ENCODE measurements at regions not wholly inside any gene's neighbourhood (a gene's known extent, or its start where the extent isn't known, plus 50 kb on each side); places are given as distances from the start of the nearest gene placed in this dataset.

- Histone ChIP-seq H3K4me3 (ENCODE audit: low read length) (no peak overlapping the region), H3K4me1 (ENCODE audit: insufficient read depth, low read length) (no peaks in the 10 kb centered on the region), H3K27me3 (ENCODE audit: low read length) (no peaks in the 10 kb centered on the region), H3K36me3 (ENCODE audit: low read depth, low read length) (no peaks in the 10 kb centered on the region), H3K27ac (ENCODE audit: low read length) (no peak overlapping the region), H3F3A (ENCODE audit: low read length, unreplicated experiment) (no peaks in the 10 kb centered on the region), H3K9me2 (replicated peaks; ENCODE audit: low read length) (no peaks in the 10 kb centered on the region), H3K9ac (ENCODE audit: low read length) (no peak overlapping the region), H3K9me3 (ENCODE audit: low read length) (no peaks in the 10 kb centered on the region), H3K4me2 (ENCODE audit: low read length) (no peak overlapping the region), H3K79me2 (ENCODE audit: low read length) (no peaks in the 10 kb centered on the region), H2AFZ (ENCODE audit: low read length) (no peak overlapping the region), H4K20me1 (ENCODE audit: low read length) (no peaks in the 10 kb centered on the region)
- DNase-seq (no peak), ATAC-seq (no peak)
- ChIA-PET CTCF (no interaction called here), POLR2A (ENCODE audit: unreplicated experiment) (no interaction called here)
- BruUV-seq (replicated peaks): no TSS peak
- intact Hi-C loops (cut with micrococcal nuclease): no loop called here
- TF ChIP-seq EZH2phosphoT487 (IDR thresholded peaks at IDR 0.05; ENCODE audit: borderline replicate concordance, low read length) (no peak), EZH2 (IDR thresholded peaks at IDR 0.05; ENCODE audit: low read length, unreplicated experiment) (no peak)
- TF ChIP-seq, protein P1, sequence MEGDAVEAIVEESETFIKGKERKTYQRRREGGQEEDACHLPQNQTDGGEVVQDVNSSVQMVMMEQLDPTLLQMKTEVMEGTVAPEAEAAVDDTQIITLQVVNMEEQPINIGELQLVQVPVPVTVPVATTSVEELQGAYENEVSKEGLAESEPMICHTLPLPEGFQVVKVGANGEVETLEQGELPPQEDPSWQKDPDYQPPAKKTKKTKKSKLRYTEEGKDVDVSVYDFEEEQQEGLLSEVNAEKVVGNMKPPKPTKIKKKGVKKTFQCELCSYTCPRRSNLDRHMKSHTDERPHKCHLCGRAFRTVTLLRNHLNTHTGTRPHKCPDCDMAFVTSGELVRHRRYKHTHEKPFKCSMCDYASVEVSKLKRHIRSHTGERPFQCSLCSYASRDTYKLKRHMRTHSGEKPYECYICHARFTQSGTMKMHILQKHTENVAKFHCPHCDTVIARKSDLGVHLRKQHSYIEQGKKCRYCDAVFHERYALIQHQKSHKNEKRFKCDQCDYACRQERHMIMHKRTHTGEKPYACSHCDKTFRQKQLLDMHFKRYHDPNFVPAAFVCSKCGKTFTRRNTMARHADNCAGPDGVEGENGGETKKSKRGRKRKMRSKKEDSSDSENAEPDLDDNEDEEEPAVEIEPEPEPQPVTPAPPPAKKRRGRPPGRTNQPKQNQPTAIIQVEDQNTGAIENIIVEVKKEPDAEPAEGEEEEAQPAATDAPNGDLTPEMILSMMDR (conservative IDR thresholded peaks at IDR 0.05; ENCODE audit: low read depth, low read length): no peak
Measured at GRCh38 chr1:114314098-114314497, 160.4 kb upstream of the SYT6 start.

DNA sequence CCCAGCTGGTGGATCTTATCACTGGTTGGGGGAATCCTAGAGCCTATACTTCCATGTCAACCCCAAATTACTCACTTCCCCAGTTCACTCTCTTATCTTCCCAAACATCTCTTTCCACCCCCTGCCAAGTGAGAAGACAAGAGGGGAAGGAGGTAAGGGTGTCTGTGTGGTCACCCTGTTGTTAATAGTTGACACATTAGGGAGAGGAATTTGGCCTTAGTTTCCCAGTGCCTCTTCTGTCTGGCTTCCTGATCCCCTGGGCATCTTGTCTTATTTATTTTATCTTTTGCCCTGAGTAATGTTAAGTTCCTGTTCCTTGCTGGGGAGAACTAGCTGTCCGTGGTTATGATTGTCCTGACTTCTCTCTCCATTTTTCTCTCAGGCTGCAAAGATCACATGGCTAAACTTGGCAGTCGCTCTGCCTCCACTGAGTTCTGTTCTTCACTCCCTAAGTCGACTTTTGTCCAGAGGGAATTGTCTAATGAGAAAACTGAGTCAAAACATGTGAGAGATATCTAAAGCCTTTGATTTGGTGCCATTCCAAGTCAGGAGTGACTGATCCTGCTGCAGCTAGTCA lies 157.1 kb upstream of the SYT6 start:
- Histone ChIP-seq H3K9me3 (ENCODE audit: low read length) (no peaks in the 10 kb centered on the region), H3K4me1 (ENCODE audit: insufficient read depth, low read length) (no peaks in the 10 kb centered on the region), H3K27me3 (ENCODE audit: low read length) (no peaks in the 10 kb centered on the region), H2AFZ (ENCODE audit: low read length) (no peak overlapping the region), H3K9ac (ENCODE audit: low read length) (no peak overlapping the region), H3K36me3 (ENCODE audit: low read depth, low read length) (no peaks in the 10 kb centered on the region), H3K4me2 (ENCODE audit: low read length) (no peak overlapping the region), H3K79me2 (ENCODE audit: low read length) (no peaks in the 10 kb centered on the region), H3K9me2 (replicated peaks; ENCODE audit: low read length) (no peaks in the 10 kb centered on the region), H3K4me3 (ENCODE audit: low read length) (no peak overlapping the region), H3K27ac (ENCODE audit: low read length) (no peak overlapping the region), H3F3A (ENCODE audit: low read length, unreplicated experiment) (no peaks in the 10 kb centered on the region), H4K20me1 (ENCODE audit: low read length) (no peaks in the 10 kb centered on the region)
- CTCF ChIA-PET: no interaction called here
- DNase-seq (no peak), ATAC-seq (no peak)
- POLR2A ChIA-PET (ENCODE audit: unreplicated experiment): no interaction called here
- intact Hi-C loops (cut with micrococcal nuclease): no loop called here
- no TSS peak for BruUV-seq (replicated peaks)
- TF ChIP-seq EZH2phosphoT487 (IDR thresholded peaks at IDR 0.05; ENCODE audit: borderline replicate concordance, low read length) (no peak), EZH2 (IDR thresholded peaks at IDR 0.05; ENCODE audit: low read length, unreplicated experiment) (no peak)
- TF ChIP-seq, protein P1 (conservative IDR thresholded peaks at IDR 0.05; ENCODE audit: low read depth, low read length): no peak

DNA sequence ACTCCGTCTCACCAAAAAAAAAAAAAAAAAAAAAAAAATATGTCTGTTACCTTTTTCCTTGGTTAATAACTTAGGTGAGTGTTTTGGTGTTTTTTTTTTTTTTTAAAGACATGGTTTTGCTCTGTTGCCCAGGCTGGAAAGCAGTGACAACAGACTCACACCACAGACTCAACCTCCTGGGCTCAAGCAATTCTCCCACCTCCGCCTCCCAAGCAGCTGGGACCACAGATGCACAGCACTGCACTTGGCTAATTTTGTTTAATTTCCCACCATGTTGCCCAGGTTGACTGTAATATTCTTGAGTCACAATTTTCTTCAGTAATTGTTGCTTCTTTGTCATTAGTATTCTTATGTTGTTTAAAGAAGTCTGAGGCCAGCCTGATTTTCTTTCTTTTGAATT lies 149.2 kb upstream of the SYT6 start:
- no peaks in the 10 kb centered on the region for H3F3A ChIP-seq (ENCODE audit: low read length, unreplicated experiment)
- H3K9ac ChIP-seq (ENCODE audit: low read length): no peak overlapping the region
- no TSS peak for BruUV-seq (replicated peaks)
- no peaks in the 10 kb centered on the region for H4K20me1 ChIP-seq (ENCODE audit: low read length)
- peaks cover 51% of the 10 kb centered on the region for H3K27me3 ChIP-seq (ENCODE audit: low read length)
- TF ChIP-seq, protein P1 (conservative IDR thresholded peaks at IDR 0.05; ENCODE audit: low read depth, low read length): no peak
- no peak for TF ChIP-seq EZH2 (IDR thresholded peaks at IDR 0.05; ENCODE audit: low read length, unreplicated experiment)
- TF ChIP-seq EZH2phosphoT487 (IDR thresholded peaks at IDR 0.05; ENCODE audit: borderline replicate concordance, low read length): no peak
- no peaks in the 10 kb centered on the region for H3K79me2 ChIP-seq (ENCODE audit: low read length)
- H3K4me1 ChIP-seq (ENCODE audit: insufficient read depth, low read length): no peaks in the 10 kb centered on the region
- ChIA-PET CTCF (no interaction called here), POLR2A (ENCODE audit: unreplicated experiment) (no interaction called here)
- H3K4me2 ChIP-seq (ENCODE audit: low read length): no peak overlapping the region
- H3K36me3 ChIP-seq (ENCODE audit: low read depth, low read length): no peaks in the 10 kb centered on the region
- intact Hi-C loops (cut with micrococcal nuclease): no loop called here
- H2AFZ ChIP-seq (ENCODE audit: low read length): no peak overlapping the region
- no peaks in the 10 kb centered on the region for H3K9me2 ChIP-seq (replicated peaks; ENCODE audit: low read length)
- DNase-seq (no peak), ATAC-seq (no peak)
- H3K27ac ChIP-seq (ENCODE audit: low read length): no peak overlapping the region
- H3K9me3 ChIP-seq (ENCODE audit: low read length): no peaks in the 10 kb centered on the region
- H3K4me3 ChIP-seq (ENCODE audit: low read length): no peak overlapping the region
